SJSA1 (cell line): ENCODE measurements at regions not wholly inside any gene's neighbourhood (a gene's known extent, or its start where the extent isn't known, plus 50 kb on each side); places are given as distances from the start of the nearest gene placed in this dataset.

Experiments used
- DNase-seq, 2 experiments: peaks; one replicate each; pipeline ENCODE4 v3.0.0-alpha.2; 2015 to 2020; ENCODE audit warnings: low spot score in 2 of 2, low read depth in 1 of 2
- H3K27ac ChIP-seq: fragments of 250-450 bp; sonication (Bioruptor Pico); 2 replicates; pipeline ENCODE4 v1.5.1; 2020; ENCODE audit warnings: mild to moderate bottlenecking, moderate library complexity
- H3K27me3 ChIP-seq: fragments of 250-450 bp; sonication (Bioruptor Pico); replicated peaks from 2 replicates; pipeline ENCODE4 v1.5.1; 2020; ENCODE audit warnings: mild to moderate bottlenecking, moderate library complexity
- H3K36me3 ChIP-seq: fragments of 250-450 bp; sonication (Bioruptor Pico); 2 replicates; pipeline ENCODE4 v1.5.1; 2020; ENCODE audit warnings: mild to moderate bottlenecking
- H3K4me1 ChIP-seq: fragments of 250-450 bp; sonication (Bioruptor Pico); replicated peaks from 2 replicates; pipeline ENCODE4 v1.6.1; 2021; ENCODE audit warnings: mild to moderate bottlenecking
- H3K4me3 ChIP-seq: fragments of 250-450 bp; sonication (Bioruptor Pico); 2 replicates; pipeline ENCODE4 v1.5.1; 2020; ENCODE audit warnings: mild to moderate bottlenecking
- H3K9me3 ChIP-seq: fragments of 250-450 bp; sonication (Bioruptor Pico); replicated peaks from 2 replicates; pipeline ENCODE4 v1.5.1; 2020; ENCODE audit warnings: mild to moderate bottlenecking

DNA sequence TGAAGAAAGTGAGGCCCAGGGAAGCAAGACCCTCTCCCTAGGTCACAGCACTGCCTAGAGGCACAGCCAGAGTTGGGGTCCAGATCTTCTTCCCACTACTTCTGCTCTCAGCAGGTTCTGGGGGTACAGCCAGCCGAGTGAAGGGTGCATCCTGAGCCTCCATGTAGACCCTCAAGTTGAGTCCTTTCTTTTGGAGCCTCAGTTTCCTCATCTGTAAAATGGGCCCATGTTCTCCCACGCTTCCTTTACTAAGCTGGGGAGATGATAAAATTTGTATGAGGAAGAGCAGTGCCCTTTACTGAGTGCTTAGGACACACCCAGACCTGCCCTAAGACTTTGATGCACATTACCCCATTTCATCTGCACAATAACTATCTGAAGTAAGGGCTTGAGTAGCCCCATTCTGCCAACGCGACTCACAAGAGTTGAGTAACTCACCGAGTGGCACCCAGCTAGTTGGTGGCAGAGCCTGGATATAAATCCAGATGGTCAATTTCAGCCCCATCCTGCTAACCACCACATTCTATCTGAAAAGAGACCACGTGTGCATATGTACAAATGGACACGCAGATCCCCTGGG, 64.3 kb upstream of the GGTA1 start:
- H3K27ac ChIP-seq, result no peak overlapping the region
- no peak overlapping the region for H3K4me3 ChIP-seq
- peaks cover 4% of the 10 kb centered on the region for H3K4me1 ChIP-seq
- no peaks in the 10 kb centered on the region for H3K36me3 ChIP-seq
- DNase-seq, result no peak
- H3K9me3 ChIP-seq, result no peaks in the 10 kb centered on the region
- H3K27me3 ChIP-seq, result no peaks in the 10 kb centered on the region

GRCh38 chr9:121564504-121565260, 65.0 kb upstream of the GGTA1 start:
- Histone ChIP-seq H3K36me3 (no peaks in the 10 kb centered on the region), H3K9me3 (no peaks in the 10 kb centered on the region), H3K27ac (no peak overlapping the region), H3K27me3 (no peaks in the 10 kb centered on the region), H3K4me3 (no peak overlapping the region), H3K4me1 (no peaks in the 10 kb centered on the region)
- no peak for DNase-seq

GRCh38 chr9:121566481-121567465, 67.1 kb upstream of the GGTA1 start:
- no peaks in the 10 kb centered on the region for H3K4me1 ChIP-seq
- no peak overlapping the region for H3K4me3 ChIP-seq
- no peaks in the 10 kb centered on the region for H3K9me3 ChIP-seq
- H3K27me3 ChIP-seq, result no peaks in the 10 kb centered on the region
- DNase-seq, result no peak
- H3K27ac ChIP-seq, result no peak overlapping the region
- H3K36me3 ChIP-seq, result no peaks in the 10 kb centered on the region

GRCh38 chr9:121567500-121568342, 68.1 kb upstream of the GGTA1 start:
- Histone ChIP-seq H3K27me3 (no peaks in the 10 kb centered on the region), H3K27ac (no peak overlapping the region), H3K9me3 (no peaks in the 10 kb centered on the region), H3K4me1 (no peaks in the 10 kb centered on the region), H3K4me3 (no peak overlapping the region), H3K36me3 (no peaks in the 10 kb centered on the region)
- DNase-seq, result no peak

DNA sequence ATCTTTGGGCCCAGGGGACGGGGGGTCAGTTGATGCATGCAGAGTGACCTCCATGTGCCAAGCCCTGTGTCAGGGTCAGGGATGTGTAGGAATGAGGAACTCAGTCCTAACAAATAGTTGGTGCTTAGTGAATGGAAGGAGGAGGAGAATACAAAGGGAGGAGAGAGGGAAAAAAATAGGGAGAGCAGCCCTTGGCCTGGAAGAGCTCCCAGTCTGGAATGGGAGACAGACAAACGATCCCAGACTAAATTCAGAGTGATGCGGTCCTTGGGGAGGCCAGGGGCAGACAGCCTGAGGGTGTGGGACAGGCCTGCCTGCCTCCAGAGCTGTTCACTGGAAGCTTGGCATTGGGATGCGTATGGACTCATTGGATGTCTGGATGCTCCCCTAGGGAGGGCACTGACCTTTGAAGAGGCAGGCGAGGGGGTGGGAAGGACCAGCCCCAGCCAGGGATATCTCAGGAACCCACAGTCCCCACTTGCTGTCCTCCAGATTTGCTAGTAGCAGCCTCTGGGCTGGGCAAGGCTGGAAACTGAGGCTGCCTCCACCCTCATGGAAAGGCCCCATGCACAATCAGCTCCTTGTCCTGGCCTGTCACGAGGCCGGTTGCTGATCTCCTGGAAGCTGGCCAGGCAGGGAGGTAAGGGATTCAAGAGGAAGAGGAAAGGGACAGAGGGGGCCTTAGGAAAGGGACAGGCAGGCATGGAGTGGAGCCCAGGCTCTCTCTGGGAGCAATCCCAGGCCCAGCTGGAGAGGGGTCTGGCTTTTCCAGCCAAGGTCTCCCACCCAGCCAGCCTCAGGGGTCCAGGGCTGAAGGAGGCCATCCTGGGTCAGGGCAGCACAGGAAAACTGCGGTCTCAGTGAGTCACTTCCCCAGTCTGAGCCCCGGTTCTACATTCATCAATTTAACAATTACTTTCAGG, 69.0 kb upstream of the GGTA1 start:
- Histone ChIP-seq H3K36me3 (no peaks in the 10 kb centered on the region), H3K4me3 (no peak overlapping the region), H3K4me1 (no peaks in the 10 kb centered on the region), H3K27me3 (no peaks in the 10 kb centered on the region), H3K9me3 (no peaks in the 10 kb centered on the region), H3K27ac (no peak overlapping the region)
- no peak for DNase-seq

GRCh38 chr9:121569266-121569648, 69.6 kb upstream of the GGTA1 start:
- DNase-seq, result no peak
- Histone ChIP-seq H3K9me3 (no peaks in the 10 kb centered on the region), H3K4me1 (no peaks in the 10 kb centered on the region), H3K27ac (no peak overlapping the region), H3K36me3 (no peaks in the 10 kb centered on the region), H3K4me3 (no peak overlapping the region), H3K27me3 (no peaks in the 10 kb centered on the region)

DNA sequence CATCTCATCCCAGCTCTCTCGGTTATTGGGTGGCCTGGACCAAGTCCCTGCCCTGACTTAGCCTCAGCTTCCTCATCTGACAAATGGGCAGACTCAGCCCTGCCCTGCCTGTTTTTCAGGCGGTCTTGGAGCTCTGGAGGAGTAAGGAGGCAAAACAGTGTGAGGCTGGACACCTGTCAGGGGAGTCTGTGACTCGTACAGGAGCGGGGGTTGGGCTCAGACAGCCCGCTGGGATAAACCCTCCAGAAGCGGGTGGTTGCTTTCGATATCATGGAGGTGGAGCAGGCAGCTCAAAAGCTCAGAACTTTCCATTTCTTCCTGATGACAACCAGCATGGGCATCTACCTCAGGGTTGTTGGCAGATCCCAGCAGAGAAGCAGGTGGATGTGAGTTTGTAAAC, 72.9 kb upstream of the GGTA1 start:
- DNase-seq, result no peak
- no peak overlapping the region for H3K27ac ChIP-seq
- H3K4me3 ChIP-seq, result no peak overlapping the region
- no peaks in the 10 kb centered on the region for H3K4me1 ChIP-seq
- no peaks in the 10 kb centered on the region for H3K9me3 ChIP-seq
- H3K36me3 ChIP-seq, result no peaks in the 10 kb centered on the region
- no peaks in the 10 kb centered on the region for H3K27me3 ChIP-seq

DNA sequence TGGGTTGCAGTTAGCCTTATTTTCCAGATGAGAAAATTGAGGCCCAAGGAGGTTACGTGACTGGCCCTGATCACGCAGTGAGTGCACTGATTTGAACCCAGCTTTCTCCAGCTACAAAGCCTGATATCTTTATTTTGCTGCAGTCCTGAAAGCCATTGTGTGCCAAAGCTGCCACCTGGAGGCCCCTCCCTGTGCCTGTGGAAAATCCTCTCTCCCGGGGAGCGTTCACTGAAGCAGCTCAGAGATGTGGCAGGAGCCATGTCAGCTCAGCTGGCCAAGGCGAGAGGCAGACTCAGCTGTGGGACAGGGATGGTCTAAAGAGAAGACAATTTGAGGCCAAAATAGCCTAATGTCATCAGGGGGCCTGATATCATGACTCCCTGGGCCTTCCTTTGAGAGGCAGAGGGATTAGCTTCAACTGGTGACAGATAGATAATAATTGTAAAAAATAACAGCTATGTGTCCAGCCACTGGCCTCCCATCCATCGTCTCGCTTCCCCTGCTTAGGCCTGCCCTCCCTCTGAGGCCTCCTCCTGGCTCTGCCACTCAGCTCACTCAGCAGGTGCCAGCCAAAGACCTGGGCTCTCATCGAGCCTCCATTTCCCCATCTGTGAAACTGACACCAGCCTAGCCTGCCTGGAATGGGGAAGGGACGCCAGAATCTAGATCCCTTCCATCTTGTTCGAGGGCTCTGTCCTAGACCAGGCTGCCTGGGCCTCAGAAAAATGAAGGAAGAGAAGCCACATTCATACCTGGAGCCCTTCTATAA, 74.3 kb upstream of the GGTA1 start:
- H3K4me1 ChIP-seq, result no peaks in the 10 kb centered on the region
- H3K4me3 ChIP-seq, result no peak overlapping the region
- DNase-seq, result no peak
- H3K9me3 ChIP-seq, result no peaks in the 10 kb centered on the region
- no peaks in the 10 kb centered on the region for H3K36me3 ChIP-seq
- no peaks in the 10 kb centered on the region for H3K27me3 ChIP-seq
- H3K27ac ChIP-seq, result no peak overlapping the region

DNA sequence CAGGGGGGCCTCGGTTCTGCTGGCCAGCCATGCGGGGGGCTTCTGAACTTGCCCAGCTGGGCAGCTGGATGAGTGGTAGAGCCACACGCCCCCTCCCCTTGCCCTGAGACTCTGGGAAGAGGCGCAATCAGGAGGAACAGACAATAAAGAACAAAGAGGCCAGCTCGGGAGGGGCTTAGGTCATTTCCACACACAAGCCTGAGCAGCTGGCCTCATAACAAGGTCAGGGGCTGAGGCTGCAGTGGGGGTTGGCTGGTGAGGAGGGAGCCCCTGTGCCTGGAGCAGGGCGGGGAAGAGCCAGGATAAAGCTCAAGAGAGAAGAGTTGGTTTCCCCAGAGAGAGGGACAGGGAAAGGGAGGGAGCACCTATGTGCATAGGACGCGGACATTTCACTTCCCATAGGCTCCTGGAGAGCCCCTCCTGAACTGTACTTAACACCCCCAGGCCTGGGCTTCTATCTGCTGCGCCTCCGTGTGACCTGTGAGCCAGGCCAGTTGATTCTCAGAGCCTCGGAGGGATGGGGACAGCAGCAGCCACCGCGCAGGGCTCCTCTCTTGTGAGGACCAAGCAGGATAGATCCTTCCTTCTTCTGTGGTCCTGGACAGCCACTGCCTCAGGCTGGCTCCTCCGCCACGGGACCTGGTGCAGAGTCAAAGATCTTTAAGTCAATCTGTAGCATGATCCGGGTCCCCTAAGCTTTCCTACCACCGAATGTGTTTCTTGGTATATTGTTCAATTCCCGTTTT, 75.3 kb upstream of the GGTA1 start:
- no peak for DNase-seq
- H3K36me3 ChIP-seq, result no peaks in the 10 kb centered on the region
- no peaks in the 10 kb centered on the region for H3K4me1 ChIP-seq
- H3K27me3 ChIP-seq, result no peaks in the 10 kb centered on the region
- no peak overlapping the region for H3K27ac ChIP-seq
- no peaks in the 10 kb centered on the region for H3K9me3 ChIP-seq
- no peak overlapping the region for H3K4me3 ChIP-seq

- no peak overlapping the region for H3K4me3 ChIP-seq
- H3K4me1 ChIP-seq, result no peaks in the 10 kb centered on the region
- H3K27me3 ChIP-seq, result no peaks in the 10 kb centered on the region
- no peak overlapping the region for H3K27ac ChIP-seq
- DNase-seq, result no peak
- no peaks in the 10 kb centered on the region for H3K9me3 ChIP-seq
- no peaks in the 10 kb centered on the region for H3K36me3 ChIP-seq
These were observed 75.0 kb upstream of the DAB2IP start for GRCh38 chr9:121576281-121577075.

- H3K27me3 ChIP-seq, result no peaks in the 10 kb centered on the region
- no peaks in the 10 kb centered on the region for H3K4me1 ChIP-seq
- no peaks in the 10 kb centered on the region for H3K9me3 ChIP-seq
- H3K27ac ChIP-seq, result no peak overlapping the region
- H3K36me3 ChIP-seq, result no peaks in the 10 kb centered on the region
- H3K4me3 ChIP-seq, result no peak overlapping the region
- DNase-seq, result no peak
These were observed 74.3 kb upstream of the DAB2IP start for GRCh38 chr9:121577166-121577565.
